Heart left ventricle (tissue), 13 donors: ENCODE measurements at regions not wholly inside any gene's neighbourhood (a gene's known extent, or its start where the extent isn't known, plus 50 kb on each side); places are given as distances from the start of the nearest gene placed in this dataset.

ENCODE experiments used
- CTCF ChIP-seq, 12 donors: fragments of 200-600 bp; sonication (generic) in 4 of 12; IDR thresholded peaks; one replicate each; pipeline versions ENCODE4 v1.5.0 to v1.8.0; 2018 to 2022; ENCODE audit warnings: antibody characterized with exemption in 12 of 12, mild to moderate bottlenecking in 5 of 12
- POLR2A ChIP-seq, 2 donors: fragments of 450-650 bp; IDR thresholded peaks; one replicate each; pipeline ENCODE4 v1.6.1; 2017; ENCODE audit warnings: antibody characterized with exemption in 2 of 2, mild to moderate bottlenecking in 2 of 2, moderate library complexity in 2 of 2
- donor health status: ischemic (EF 13 %, LVEDD 7.1; RV severe dilation, severe dysfunction).
- donor health status: DM: no; HTN: yes; CAD: no.
- donor health status: DM: no; HTN: no; CAD: no.
- donor health status: ischemic (EF 25% LVEDD 6.9; RV normal size, moderate dysfunction).
- donor health status: ischemic (EF 25% LVEDD 5.7; RV mildly dilated, moderate dysfunction).
- donor health status: ischemic (EF 35%, LVEDD 5.7; RV mildly dilated, moderate dysfunction).
- donor health status: nonischemic (EF 11% LVEDD 7.7; RV severe dilation, severe dysfunction).
- donor health status: DM: yes; HTN: yes; CAD: no.
- donor health status: PGD.
- donor health status: ischemic (EF 29% LVEDD 5.4; RV normal size, mild dysfunction).
- donor health status: nonischemic (EF 23%, LVEDD 6.1; RV moderate dilation, normal function).

- TF ChIP-seq POLR2A (IDR thresholded peaks at IDR 0.05) (no peak), CTCF (IDR thresholded peaks at IDR 0.05) (no peak)
Observed at GRCh38 chr3:74511078-74511477, 103.4 kb downstream of the CNTN3 start.
